ENCODE measurements at regions not wholly inside any gene's neighbourhood (a gene's known extent, or its start where the extent isn't known, plus 50 kb on each side); places are given as distances from the start of the nearest gene placed in this dataset.

- TF ChIP-seq EZH2 (IDR thresholded peaks at IDR 0.05; ENCODE audit: insufficient read depth, poor library complexity, severe bottlenecking) (no peak), EZH2phosphoT487 (IDR thresholded peaks at IDR 0.05; ENCODE audit: insufficient read depth, low read depth) (no peak)
These were observed 130.2 kb upstream of the SSTR4 start for GRCh38 chr20:22904905-22905304.
